A172 (cell line): ENCODE measurements at regions not wholly inside any gene's neighbourhood (a gene's known extent, or its start where the extent isn't known, plus 50 kb on each side); places are given as distances from the start of the nearest gene placed in this dataset.
"Not testable (repeated sequence)": the region's sequence is repeated elsewhere in the genome, so short reads cannot be mapped to it uniquely, and the experiment has no call there.

Source experiments
- DNase-seq: peaks from one replicate; pipeline ENCODE4 v3.0.0-alpha.2; 2015; ENCODE audit warnings: low spot score

DNA sequence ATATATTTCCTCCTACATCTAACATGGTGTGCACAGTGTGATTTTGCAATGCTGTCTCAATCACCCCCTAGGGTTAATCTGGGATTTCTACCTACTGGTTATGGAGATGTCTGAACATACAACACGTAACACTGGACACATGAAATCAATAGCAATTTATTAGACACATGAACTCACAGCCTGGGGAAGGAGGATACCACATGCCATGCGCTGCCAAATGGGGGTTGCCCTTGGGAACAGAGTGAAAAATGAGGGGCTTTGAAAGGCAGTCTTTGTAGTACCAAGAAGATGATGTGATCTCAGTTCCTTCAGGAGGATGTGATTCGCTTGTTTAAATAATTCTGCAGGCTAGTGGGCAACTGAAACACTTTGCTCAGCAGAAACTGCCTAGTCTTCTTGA lies 253.6 kb upstream of the LRRC4C start:
- no peak for DNase-seq

DNA sequence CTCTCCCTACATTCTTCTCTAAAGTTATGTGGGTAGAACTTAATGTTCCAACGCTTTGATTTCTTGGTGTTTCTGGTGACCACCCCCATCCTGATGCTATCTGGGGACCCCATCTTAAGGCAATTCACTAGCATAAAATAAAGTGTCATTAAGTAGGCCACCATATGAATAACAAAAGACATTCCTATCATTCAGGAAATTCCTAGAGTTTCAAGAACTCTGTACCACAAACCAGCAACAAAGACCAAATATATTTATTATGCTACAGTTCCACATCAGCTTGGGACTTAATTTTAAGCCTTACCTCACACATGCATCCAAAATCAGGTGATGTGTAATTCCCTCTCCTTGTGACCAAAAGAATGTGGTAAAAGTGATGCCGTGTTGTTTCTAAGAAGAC lies 254.6 kb upstream of the LRRC4C start:
- DNase-seq = no peak

DNA sequence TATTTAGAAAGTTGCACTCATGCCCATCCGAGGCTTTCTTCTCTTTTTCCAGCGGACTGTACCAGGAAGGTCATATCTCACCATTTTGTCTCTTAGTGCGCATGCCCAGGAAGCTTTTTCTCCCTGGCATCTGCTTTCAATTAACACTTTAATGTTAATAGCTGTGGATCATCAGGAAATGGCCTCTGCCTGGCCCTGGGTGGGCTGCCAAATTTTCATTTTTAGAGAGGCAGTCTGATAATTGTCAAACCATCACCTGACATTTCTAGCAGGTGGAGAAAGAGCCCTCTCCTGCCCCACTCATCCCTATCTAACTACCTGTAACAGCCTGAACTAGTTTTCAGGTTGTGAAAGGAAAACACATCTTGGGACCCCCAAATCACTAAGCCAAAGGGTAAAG lies 257.4 kb upstream of the LRRC4C start:
- DNase-seq = no peak

DNA sequence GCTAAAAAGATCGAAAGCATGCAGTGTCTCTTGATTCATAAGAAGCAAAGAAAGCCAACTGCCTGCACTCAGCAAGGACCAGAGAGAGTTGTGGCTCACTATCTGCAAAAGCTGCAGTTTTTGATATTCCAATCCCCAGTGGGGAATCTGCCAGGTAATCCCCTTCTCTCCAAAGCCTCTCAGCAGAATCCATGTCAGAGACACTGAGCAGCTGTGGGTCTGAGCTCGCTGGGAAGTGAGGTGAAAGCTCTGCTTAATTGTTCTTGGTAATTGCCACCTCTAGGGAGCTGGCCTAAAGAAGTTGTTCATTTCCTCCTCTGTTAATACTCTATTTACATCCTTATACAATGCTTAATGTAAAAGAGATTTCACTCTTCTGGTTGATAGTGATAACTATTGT lies 261.3 kb upstream of the LRRC4C start:
- no peak for DNase-seq

DNA sequence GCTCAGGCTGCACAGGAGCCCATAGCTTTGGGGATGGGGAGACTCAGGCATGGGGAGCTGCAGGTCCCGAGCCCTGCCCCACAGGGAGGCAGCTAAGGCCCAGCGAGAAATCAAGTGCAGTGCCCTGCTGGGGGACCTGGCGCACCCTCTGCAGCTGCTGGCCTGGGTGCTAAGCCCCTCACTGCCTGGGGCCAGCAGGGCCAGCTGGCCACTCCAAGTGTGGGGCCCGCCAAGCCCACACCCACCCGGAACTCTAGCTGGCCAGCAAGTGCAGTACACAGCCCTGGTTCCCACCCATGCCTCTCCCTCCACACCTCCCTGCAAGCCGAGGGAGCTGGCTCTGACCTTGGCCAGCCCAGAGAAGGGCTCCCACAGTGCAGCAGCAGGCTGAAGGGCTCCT lies 268.7 kb upstream of the LRRC4C start:
- not testable (repeated sequence) for DNase-seq

DNA sequence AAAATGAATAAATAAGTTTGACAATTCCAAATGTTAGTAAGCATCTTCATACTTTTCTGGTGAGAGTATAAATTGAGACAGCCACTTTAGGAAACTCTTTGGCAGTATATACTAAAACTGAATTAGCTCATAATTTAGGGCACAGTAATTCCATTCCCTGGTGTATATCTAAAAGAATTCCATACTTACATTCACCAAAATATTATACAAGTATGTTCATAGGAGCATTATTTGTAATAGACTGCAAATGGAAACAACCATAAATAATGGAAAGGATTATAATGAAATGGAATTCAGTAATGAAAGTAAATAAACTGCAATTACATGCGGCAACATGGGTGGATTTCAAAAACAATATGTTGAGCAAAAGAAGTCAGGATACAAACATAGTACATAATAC lies 315.8 kb upstream of the LRRC4C start:
- no peak for DNase-seq

DNA sequence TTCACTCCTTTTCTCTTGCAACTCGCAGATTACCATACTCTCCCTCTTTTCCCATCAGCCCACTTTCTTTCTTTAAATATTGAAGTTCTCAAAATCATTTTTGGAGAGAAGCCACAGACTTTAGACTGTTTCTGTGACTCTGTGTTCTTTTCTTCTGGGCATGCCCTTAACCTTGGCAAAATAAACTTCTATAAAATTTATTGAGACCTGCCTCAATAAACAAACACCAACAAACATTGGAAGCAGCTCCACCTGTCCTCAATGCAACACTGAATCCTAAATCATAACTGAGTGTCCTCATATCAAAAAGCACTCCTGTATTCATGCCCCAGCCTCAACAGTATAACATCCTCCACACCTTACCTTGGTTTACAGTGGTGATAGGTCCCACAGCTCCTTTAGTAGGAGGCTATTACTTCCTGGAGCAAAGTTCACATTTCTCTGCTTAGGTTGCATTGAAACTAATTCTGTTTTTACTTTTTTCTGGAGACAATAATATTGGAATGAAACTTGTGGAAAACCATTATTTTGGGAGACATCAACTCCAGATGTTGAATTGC lies 320.0 kb upstream of the LRRC4C start:
- DNase-seq = no peak

DNA sequence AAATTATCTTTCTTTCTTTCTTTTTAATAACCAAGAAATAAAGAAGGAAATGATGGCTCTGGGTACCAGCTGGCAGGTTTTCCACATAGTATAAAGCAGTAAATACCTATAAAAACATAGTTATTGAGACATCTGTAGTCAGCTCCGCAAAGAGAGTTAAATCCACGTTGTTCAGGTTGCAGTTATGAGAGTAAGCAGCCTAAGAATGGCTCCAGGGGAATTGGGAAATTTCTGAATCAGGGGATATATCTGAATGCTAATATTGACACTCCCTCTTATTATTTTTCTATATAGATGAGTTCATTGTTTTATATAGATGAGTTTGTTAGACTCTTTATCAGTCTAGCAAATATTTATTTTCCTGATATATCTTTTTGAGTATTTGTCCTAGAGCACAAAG lies 322.0 kb upstream of the LRRC4C start:
- DNase-seq = no peak

DNA sequence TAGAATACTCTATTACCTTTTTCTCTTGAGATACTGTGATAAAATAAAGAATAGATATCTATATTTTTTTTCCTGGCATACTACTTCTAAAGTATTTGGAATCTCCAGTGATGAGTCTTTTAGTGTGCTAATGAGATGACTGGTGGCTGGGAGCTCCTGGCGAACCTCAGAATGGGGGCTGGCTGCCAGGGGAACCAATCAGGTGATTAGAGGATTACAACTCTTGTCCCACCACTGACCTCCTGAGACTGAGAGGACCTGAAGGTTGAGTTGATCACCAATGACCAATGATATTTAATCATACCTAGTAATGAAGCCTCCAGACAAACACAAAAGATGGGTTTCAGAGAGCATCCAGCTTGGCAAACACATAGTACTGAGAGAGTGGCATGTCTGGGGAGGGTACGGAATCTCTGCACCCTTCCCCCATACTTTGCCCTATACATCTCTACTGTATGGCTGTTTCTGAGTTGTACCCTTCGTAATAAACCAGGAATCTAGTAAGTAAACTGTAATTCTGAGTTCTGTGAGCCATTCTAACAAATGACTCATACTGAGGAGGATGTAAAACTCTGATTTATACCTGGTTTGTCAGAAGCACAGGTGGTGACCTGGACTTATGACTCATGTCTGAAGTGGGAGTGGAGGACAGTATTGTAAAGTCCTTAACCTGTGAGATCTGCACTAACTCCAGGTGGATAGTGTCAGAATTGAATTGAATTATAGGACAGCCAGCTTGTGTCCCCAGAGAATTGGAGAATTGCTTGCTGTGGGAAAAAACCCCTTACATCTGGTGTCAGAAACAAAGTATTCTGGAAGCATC lies 325.3 kb upstream of the LRRC4C start:
- no peak for DNase-seq

DNA sequence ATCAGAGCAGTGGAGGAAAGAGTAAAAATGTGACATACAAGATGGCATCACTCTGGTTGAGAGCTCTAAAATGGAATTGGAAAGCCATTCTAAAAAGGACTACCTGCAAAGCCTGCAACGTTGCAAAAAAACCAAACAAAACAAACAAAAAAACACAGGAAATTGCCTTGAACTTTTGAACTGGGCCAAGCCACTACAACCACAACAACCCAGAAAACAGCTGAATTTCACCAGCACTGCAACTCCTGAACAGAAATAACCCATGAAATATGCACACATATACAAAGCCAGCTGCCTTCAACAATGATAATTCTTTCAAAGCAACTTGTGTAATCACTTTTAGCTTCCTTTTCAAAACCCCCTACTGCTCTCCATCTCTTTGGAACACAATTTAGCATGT lies 326.6 kb upstream of the LRRC4C start:
- DNase-seq = no peak

DNA sequence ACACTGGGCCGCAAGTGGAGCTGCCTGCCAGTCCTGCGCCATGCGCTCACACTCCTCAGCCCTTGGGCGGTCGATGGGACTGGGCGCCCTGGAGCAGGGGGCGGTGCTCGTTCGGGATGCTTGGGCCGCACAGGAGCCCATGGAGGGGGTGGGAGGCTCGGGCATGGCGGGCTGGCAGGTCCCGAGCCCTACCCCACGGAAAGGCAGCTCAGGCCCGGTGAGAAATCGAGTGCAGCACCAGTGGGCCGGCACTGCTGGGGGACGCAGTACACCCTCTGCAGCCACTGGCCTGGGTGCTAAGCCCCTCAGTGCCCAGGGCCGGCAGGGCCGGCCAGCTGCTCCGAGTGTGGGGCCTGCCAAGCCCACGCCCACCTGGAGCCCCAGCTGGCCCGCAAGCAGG lies 328.7 kb upstream of the LRRC4C start:
- no peak for DNase-seq

DNA sequence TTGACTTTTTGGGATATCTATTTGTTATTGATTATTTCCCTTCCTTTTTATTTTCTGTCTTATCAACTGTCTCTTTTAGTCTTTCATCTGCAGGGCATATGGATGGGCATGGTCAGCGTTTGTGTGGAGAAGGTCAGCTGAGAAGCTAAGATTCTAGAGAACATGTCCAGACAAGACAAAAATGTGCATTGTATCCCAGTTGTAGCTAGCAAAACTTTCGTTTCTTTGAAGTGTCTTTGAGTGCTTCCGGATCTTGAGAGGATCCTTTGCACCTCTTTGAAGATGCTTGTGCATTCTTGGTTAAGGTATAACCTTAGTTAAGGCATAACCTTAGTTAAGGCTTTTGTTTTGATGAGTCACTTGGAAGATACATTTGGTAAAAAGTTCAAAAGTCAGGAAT lies 329.9 kb upstream of the LRRC4C start:
- no peak for DNase-seq

DNA sequence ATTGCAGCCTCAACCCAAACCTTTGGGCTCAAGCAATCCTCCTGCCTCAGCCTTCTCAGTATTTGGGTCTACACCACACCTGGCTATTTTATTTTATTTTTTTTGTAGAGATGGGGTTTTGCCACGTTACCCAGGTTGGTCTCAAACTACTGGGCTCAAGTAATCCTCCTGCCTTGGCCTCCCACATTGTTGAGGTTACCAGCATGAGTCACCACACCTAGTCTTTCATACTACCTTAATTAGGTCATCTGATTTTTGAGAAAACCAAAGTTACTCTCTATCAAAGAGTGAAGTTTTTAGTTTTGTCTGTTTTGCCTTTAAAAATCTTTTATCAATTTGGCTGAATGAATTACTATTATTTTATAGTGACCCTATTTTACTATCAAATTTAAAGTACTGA lies 335.6 kb upstream of the LRRC4C start:
- DNase-seq = no peak

DNA sequence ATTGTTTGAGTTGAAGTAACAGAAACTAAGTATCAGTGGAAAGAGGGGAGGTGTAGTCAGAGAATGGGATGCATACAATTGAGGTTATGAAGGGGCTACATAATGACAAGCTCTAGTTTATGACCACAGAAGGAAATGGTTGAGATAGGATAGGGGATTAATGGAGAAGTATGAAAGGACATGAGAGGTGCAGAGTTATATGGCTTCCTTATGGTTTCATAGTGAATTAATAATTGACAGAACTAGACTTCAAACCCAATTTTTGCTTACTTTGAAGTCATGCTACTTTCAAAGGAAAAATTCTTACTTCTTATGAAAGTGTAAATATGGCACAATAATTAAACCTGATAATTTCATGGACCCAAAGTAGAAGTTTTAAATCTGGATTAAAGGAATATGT lies 340.3 kb upstream of the LRRC4C start:
- DNase-seq = no peak

DNA sequence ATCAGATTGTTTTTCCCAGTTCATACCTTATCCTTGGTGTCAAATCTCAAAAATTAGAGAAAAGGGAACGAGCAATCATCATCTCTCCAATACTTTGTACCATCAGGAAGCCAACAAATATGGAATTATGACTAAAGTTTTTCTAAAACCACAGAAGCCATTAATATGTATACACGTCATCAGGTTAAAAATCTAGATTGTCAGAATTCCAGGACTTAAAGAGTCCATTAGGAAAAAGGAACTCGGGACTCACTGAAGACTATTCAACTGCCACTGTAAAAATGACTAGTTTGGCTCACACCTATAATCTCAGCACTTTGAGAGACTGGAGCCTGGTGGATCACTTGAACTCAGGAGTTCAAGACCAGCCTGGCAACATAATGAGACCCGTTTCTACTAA lies 344.4 kb upstream of the LRRC4C start:
- DNase-seq = no peak

DNA sequence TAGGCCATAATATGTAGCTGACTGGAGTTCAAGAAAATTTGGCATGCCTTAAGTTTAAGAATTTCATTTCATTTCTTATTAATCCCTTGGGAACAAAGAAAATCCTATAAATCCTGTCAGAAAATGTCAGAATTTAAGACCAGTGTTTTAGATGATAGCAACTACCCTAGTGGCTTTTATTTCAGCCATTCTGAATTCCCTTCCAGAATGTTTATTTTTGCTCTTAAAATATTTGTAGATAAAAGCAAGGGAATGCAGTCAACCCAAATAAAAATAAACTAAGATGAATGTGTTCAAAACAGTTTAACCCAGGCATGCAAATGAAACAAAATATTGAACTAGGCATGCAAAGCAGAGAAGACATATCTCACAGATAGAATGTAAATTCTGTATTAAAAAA lies 356.9 kb upstream of the LRRC4C start:
- DNase-seq = no peak

DNA sequence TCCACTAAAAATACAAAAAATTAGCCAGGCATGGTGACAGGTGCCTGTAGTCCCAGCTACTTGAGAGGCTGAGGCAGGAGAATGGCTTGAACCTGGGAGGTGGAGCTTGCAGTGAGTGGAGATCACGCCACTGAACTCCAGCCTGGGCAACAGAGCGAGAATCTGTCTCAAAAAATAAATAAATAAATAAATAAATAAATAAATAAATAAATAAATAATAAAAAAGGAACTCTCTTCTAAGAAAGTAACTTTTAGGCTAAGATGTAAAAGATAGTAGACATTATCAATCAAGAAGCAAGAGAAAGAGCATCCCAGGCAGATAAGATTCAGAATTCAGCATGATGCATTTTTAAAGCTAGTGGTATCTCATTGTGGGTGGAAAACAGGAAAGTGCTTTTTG lies 364.8 kb upstream of the LRRC4C start:
- DNase-seq = not testable (repeated sequence)

DNA sequence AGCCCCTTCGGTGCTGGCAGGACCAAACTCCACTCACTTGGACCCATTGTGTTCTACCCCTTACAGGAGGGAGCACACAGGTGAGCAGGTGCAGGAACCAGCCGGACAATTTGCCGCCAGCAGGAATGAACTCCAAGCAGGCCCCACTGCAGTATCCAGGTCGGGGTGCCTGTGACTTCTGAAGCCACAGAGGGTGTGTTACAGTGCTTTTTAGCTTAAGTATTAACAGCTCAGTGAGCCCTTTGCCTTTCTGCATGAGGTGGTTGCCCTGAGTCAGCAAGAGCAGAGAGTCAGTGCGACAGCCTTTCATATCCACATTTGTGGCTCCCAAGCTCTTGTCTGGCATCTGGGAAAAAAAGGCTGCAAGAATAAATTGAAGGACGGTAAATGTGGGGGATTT lies 366.6 kb upstream of the LRRC4C start:
- DNase-seq = no peak

DNA sequence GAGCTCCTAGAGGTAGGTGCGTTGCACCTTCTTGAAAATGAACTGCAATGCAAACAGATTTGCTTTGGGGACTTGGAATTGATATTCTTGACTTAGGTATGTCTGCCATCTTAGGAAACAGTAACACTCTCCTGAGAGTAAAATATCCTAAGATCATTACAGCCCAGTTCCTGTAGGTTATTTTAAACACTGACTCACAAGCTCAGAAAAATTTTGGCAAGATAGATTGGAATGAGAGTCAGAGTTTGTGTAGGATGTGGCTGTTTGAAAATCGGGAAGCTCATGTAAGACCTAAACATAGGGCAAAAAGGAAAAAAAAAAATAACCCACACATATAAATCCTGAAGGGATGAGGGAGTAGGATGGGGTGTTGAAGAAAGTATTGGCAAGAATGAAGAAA lies 377.0 kb upstream of the LRRC4C start:
- no peak for DNase-seq

DNA sequence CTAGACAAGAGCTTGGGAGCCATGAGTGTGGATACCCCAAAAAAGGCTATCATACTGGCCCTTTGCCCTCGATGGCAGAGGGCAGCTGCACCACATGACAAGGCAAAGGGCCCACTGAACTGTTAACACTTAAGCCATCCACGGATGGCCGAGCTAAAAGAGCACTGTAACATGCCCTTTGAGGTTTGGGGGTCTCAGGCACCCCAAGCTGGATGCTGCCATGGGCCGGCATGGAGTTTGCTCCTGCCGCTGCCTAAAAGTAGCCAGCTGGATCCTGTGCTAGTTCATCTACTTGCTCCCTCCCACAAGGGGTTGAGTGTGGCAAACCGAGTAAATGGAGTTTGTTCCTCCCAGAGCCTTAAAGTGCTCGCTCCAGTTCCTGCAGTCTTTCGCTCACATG lies 383.2 kb upstream of the LRRC4C start:
- DNase-seq = no peak

DNA sequence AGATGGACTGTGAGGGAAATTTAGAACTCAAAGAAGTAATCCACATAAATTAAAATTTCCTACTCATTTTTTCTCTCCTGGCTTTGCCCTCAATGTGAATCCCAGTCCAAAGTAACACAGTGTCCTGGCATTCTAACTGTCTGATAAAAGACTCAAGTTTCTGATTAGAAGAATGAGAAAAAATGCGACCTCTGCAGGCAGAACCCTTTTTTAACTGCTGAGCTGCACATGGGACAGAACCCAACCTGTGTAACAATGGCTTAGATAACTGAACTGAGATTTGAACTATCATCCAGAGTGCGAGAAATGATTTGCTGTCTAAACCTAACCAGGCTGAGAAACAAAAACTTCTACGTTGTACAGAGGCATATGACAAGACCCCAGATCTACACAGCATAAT lies 385.6 kb upstream of the LRRC4C start:
- no peak for DNase-seq

DNA sequence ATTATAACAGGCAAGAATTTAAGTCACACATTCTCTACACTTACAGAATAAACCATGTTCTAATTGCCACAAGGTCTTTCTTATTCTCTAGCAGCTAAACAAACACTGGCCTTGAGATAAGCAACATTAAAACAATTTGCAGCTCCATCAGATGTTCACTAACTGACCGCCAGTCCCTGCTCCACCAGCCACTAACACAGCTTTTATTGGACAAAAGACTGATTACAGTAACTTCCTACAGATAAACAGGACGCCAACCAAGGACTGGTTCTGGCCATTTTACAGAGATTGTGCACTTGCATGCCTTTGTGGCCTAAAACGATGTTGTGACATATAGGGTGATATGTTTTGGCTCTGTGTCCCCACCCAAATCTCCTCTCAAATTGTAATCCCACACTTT lies 388.9 kb upstream of the LRRC4C start:
- DNase-seq = no peak

DNA sequence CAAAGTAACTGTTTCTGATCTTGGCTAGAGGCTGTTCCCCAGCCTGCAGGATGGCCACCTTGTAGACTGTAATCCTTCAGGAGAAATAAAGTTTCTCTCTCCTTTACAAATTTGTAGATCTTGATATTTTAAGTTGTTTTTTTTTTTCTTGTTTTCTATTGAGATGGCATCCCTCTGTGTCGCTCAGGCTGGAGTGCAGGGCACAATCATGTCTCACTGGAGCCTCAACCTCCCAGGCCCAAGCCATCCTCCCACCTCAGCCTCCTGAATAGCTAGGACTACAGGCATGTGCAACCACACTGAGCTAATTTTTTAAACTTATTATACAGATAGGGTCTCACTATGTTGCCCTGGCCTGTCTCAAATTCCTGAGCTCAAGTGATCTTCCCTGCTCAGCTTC lies 389.8 kb upstream of the LRRC4C start:
- DNase-seq = no peak

DNA sequence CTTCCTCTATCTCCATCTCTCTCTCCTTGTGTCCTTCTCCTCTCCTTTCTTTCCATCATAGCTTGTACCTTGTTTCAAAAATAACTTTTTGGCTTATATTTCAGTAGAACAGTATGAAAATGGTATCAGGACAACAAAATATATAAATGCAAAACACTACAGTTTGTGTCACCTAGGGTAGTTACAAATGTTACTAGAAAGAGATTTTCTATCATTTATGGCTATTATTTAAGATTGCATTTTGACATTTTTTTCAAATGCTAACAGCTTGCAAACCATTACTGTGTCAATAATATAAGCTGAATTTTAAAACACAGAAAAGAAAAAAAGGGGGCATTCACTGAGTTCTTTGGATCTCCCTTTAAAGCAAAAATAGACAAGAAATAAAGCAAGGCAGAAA lies 392.3 kb upstream of the LRRC4C start:
- DNase-seq = no peak
